GM12878 (cell line): ENCODE measurements at regions not wholly inside any gene's neighbourhood (a gene's known extent, or its start where the extent isn't known, plus 50 kb on each side); places are given as distances from the start of the nearest gene placed in this dataset.

Experiments
- ATAC-seq: fragments of 200-7000 bp; cut with Tn5 transposase; 3 replicates; pipeline ENCODE4 v1.9.1; 2020; ENCODE audit warnings: mild to moderate bottlenecking, moderate library complexity
- BruUV-seq: library from RNA; stranded (reverse); fragments of 400-500 nt; replicated peaks from 2 replicates; lab custom pipeline; 2021; lab: Mats Ljungman, UMichigan
- CTCF ChIA-PET: fragments of 300-600 bp; sonication (Branson Sonifier 250); formaldehyde crosslinking; extraction: SDS; loops from one replicate; lab custom pipeline; 2021; ENCODE audit warnings: inconsistent platforms; lab: Yijun Ruan, JAX
- POLR2A ChIA-PET: fragments of 350-600 bp; formaldehyde crosslinking; extraction: SDS; loops from one replicate; lab custom pipeline; 2021; ENCODE audit warnings: inconsistent platforms; lab: Charles Lee
- RAD21 ChIA-PET: fragments of 300-600 bp; sonication (Branson Sonifier 250); formaldehyde crosslinking; loops from one replicate; lab custom pipeline; 2023; ENCODE audit warnings: antibody characterized with exemption; ENCODE audit not compliant: unreplicated experiment; lab: Charles Lee
- SMC1A ChIA-PET: fragments of 300-600 bp; sonication (Branson Sonifier 250); formaldehyde crosslinking; loops from one replicate; lab custom pipeline; 2023; ENCODE audit not compliant: unreplicated experiment, uncharacterized antibody; lab: Charles Lee
- DNase-seq: peaks from one replicate; pipeline ENCODE4 v3.0.0-alpha.2; 2011; ENCODE audit warnings: low read depth, low spot score
- FAIRE-seq: peaks from 3 replicates; lab custom pipeline; 2011; peaks lifted over from hg19 to GRCh38; lab: Jason Lieb, UNC
- H2AFZ ChIP-seq: 2 replicates; pipeline ENCODE4 v1.6.0; 2011; ENCODE audit warnings: low read depth, low read length, control low read depth; ENCODE audit not compliant: control insufficient read depth
- H3K27ac ChIP-seq: 2 replicates; pipeline ENCODE4 v1.5.1; 2011; ENCODE audit warnings: control low read depth; ENCODE audit not compliant: control insufficient read depth, insufficient read depth
- H3K27me3 ChIP-seq, 2 experiments: replicated peaks in 1 of 2; 2 replicates each; pipeline versions ENCODE4 v1.6.0 to v1.6.1; 2011; ENCODE audit warnings: low read length in 1 of 2; ENCODE audit not compliant: control insufficient read depth in 2 of 2, insufficient read depth in 2 of 2
- H3K36me3 ChIP-seq, 2 experiments: 2 replicates each; pipeline ENCODE4 v1.5.1; 2011; ENCODE audit warnings: low read length in 1 of 2; ENCODE audit not compliant: control insufficient read depth in 2 of 2, insufficient read depth in 2 of 2
- H3K4me1 ChIP-seq: 2 replicates; pipeline ENCODE4 v1.6.1; 2011; ENCODE audit warnings: mild to moderate bottlenecking, low read length, moderate library complexity, mixed read lengths; ENCODE audit not compliant: control insufficient read depth, insufficient read depth
- H3K4me2 ChIP-seq: 2 replicates; pipeline ENCODE4 v1.6.0; 2011; ENCODE audit warnings: control low read depth; ENCODE audit not compliant: control insufficient read depth, insufficient read depth
- H3K4me3 ChIP-seq: fragments of 200-600 bp; sonication (generic); 2 replicates; pipeline ENCODE4 v1.5.1; 2016
- H3K79me2 ChIP-seq: 2 replicates; pipeline ENCODE4 v1.6.0; 2011; ENCODE audit warnings: low read length; ENCODE audit not compliant: control insufficient read depth, insufficient read depth
- H3K9ac ChIP-seq: 2 replicates; pipeline ENCODE4 v1.8.0; 2011; ENCODE audit warnings: low read length, control low read depth, mixed read lengths; ENCODE audit not compliant: control insufficient read depth, insufficient read depth
- H3K9me3 ChIP-seq: replicated peaks from 3 replicates; pipeline ENCODE4 v1.5.1; 2011; ENCODE audit warnings: mild to moderate bottlenecking, low read length; ENCODE audit not compliant: control insufficient read depth, insufficient read depth
- H4K20me1 ChIP-seq: 2 replicates; pipeline ENCODE4 v1.6.0; 2011; ENCODE audit not compliant: control insufficient read depth, insufficient read depth
- CHD1 ChIP-seq: IDR thresholded peaks from 2 replicates; pipeline ENCODE4 v1.6.1; 2012; ENCODE audit warnings: low read depth, low read length, improper control_type of control experiment
- CTCF ChIP-seq, 3 experiments: IDR thresholded peaks in 2 of 3; conservative IDR thresholded peaks in 1 of 3; 2 replicates each; pipeline ENCODE4 v1.5.1; 2011; ENCODE audit warnings: low read depth in 3 of 3, low read length in 3 of 3, mild to moderate bottlenecking in 3 of 3, control low read depth in 2 of 3, moderate library complexity in 2 of 3, inconsistent platforms in 1 of 3, mixed read lengths in 1 of 3; ENCODE audit not compliant: control insufficient read depth in 2 of 3, insufficient read depth in 1 of 3; ENCODE audit errors: extremely low read depth in 1 of 3
- FOXM1 ChIP-seq: IDR thresholded peaks from 2 replicates; pipeline ENCODE4 v1.6.1; 2012; ENCODE audit warnings: low read depth, mild to moderate bottlenecking, inconsistent platforms, low read length, moderate library complexity
- HDGF ChIP-seq: fragments of 450-650 bp; IDR thresholded peaks from 2 replicates; pipeline ENCODE4 v1.6.1; 2016; ENCODE audit warnings: antibody characterized with exemption
- KDM1A ChIP-seq: fragments of 200-600 bp; sonication (generic); IDR thresholded peaks from 2 replicates; pipeline ENCODE4 v1.6.1; 2016; ENCODE audit warnings: borderline replicate concordance
- PBX3 ChIP-seq: IDR thresholded peaks from 2 replicates; pipeline ENCODE4 v1.6.1; 2011; ENCODE audit warnings: mild to moderate bottlenecking, low read depth, low read length, moderate library complexity; ENCODE audit not compliant: insufficient replicate concordance
- PKNOX1 ChIP-seq: fragments of 450-650 bp; IDR thresholded peaks from 2 replicates; pipeline ENCODE4 v1.6.1; 2016; ENCODE audit warnings: mild to moderate bottlenecking
- POLR2A ChIP-seq: IDR thresholded peaks from 2 replicates; pipeline ENCODE4 v1.6.1; 2011; ENCODE audit warnings: low read depth, mild to moderate bottlenecking, low read length
- RELB ChIP-seq: fragments of 450-650 bp; IDR thresholded peaks from 2 replicates; pipeline ENCODE4 v1.6.1; 2017; ENCODE audit warnings: low read depth, mild to moderate bottlenecking, moderate library complexity
- ZBED1 ChIP-seq: IDR thresholded peaks from 2 replicates; pipeline ENCODE4 v1.6.1; 2016; ENCODE audit warnings: borderline replicate concordance
- ZNF274 ChIP-seq: IDR thresholded peaks from one replicate; pipeline ENCODE4 v1.8.0; 2011; ENCODE audit not compliant: insufficient read length, insufficient read depth
- WGBS: methylation state at CpG from one replicate; pipeline ENCODE4 v1.1.6; 2016; ENCODE audit warnings: low lambda C conversion rate; ENCODE audit not compliant: insufficient replicate concordance, insufficient coverage; ENCODE audit errors: missing lambda C conversion rate; 5-methylcytosine and 5-hydroxymethylcytosine counted together
- in situ Hi-C: fragments of 300-500 bp; cut with MboI; formaldehyde crosslinking; loops from 9 replicates; pipeline ENCODE4 v1.14.3; 2018; ENCODE audit warnings: mixed read lengths
- intact Hi-C: fragments of 100-400 bp; cut with micrococcal nuclease; formaldehyde crosslinking; loops from one replicate; pipeline ENCODE4 v1.14.2; 2022; ENCODE audit not compliant: unreplicated experiment

GRCh38 chr3:157650172-157650571 lies 147.0 kb upstream of the VEPH1 start:
- H3K4me3 ChIP-seq = no peak overlapping the region
- H3K4me2 ChIP-seq = no peak overlapping the region
- no peaks in the 10 kb centered on the region for H4K20me1 ChIP-seq
- RAD21 ChIA-PET = no interaction called here
- H3K36me3 ChIP-seq = no peaks in the 10 kb centered on the region
- ATAC-seq (no peak), DNase-seq (no peak), FAIRE-seq (no peak)
- SMC1A ChIA-PET = no interaction called here
- no TSS peak for BruUV-seq
- H3K27me3 ChIP-seq = no peaks in the 10 kb centered on the region; a peak in 1 of 4 replicates
- H3K79me2 ChIP-seq = no peaks in the 10 kb centered on the region
- no peaks in the 10 kb centered on the region for H3K9me3 ChIP-seq
- intact Hi-C loops = no loop called here
- no peak overlapping the region for H3K27ac ChIP-seq
- in situ Hi-C loops = no loop called here
- no peak overlapping the region for H3K9ac ChIP-seq
- no peaks in the 10 kb centered on the region for H3K4me1 ChIP-seq
- POLR2A ChIA-PET = no interaction called here
- CTCF ChIA-PET = interaction anchor here (0.6 kb wide), 2 partner anchors 32 to 1045 kb away, joined by 3 read pairs; no protein-coding TSS in a partner anchor
- WGBS = 39% methylated on average over 1 of the region's 1 CpG
- no peak for TF ChIP-seq PBX3
- no peak overlapping the region for H2AFZ ChIP-seq

GRCh38 chr3:157649511-157649910 lies 146.3 kb upstream of the VEPH1 start:
- ChIA-PET POLR2A (no interaction called here), SMC1A (no interaction called here), RAD21 (no interaction called here), CTCF (no interaction called here)
- ATAC-seq (no peak), DNase-seq (no peak), FAIRE-seq (no peak)
- Histone ChIP-seq H2AFZ (no peak overlapping the region), H3K9me3 (no peaks in the 10 kb centered on the region), H3K4me2 (no peak overlapping the region), H3K9ac (no peak overlapping the region), H4K20me1 (no peaks in the 10 kb centered on the region), H3K4me3 (no peak overlapping the region), H3K4me1 (no peaks in the 10 kb centered on the region), H3K36me3 (no peaks in the 10 kb centered on the region), H3K27me3 (no peaks in the 10 kb centered on the region; a peak in 1 of 4 replicates), H3K79me2 (no peaks in the 10 kb centered on the region), H3K27ac (no peak overlapping the region)
- no TSS peak for BruUV-seq
- WGBS = 0% methylated on average over 1 of the region's 1 CpG
- intact Hi-C loops (no loop called here), in situ Hi-C loops (no loop called here)
- TF ChIP-seq ZNF274 = no peak
- TF ChIP-seq PKNOX1 = no peak
- no peak for TF ChIP-seq ZBED1
- no peak for TF ChIP-seq POLR2A
- TF ChIP-seq RELB = no peak
- TF ChIP-seq HDGF = no peak
- no peak for TF ChIP-seq CTCF (IDR thresholded peaks at IDR 0.05 in 2 of 3, conservative IDR thresholded peaks at IDR 0.05 in 1 of 3; ENCODE audit: control insufficient read depth in 2 of 3, extremely low read depth in 1 of 3, insufficient read depth in 1 of 3, low read depth in 3 of 3, low read length in 3 of 3)
- no peak for TF ChIP-seq KDM1A
- TF ChIP-seq FOXM1 = no peak
- TF ChIP-seq CHD1 = no peak
